ENCODE measurements at regions not wholly inside any gene's neighbourhood (a gene's known extent, or its start where the extent isn't known, plus 50 kb on each side); places are given as distances from the start of the nearest gene placed in this dataset.

GRCh38 chr2:105180491-105180972 is 61.0 kb upstream of the GPR45 start:
- TF ChIP-seq CTCF (conservative IDR thresholded peaks at IDR 0.05): no peak
- TF ChIP-seq EZH2 (IDR thresholded peaks at IDR 0.05; ENCODE audit: low read depth): no peak

Measured in PC-9 (cell line).